ENCODE measurements at regions not wholly inside any gene's neighbourhood (a gene's known extent, or its start where the extent isn't known, plus 50 kb on each side); places are given as distances from the start of the nearest gene placed in this dataset.

- TF ChIP-seq POLR2A (IDR thresholded peaks at IDR 0.05; ENCODE audit: low read length) = no peak
- no peak for TF ChIP-seq GATA1 (IDR thresholded peaks at IDR 0.05; ENCODE audit: low read depth, low read length)
These were observed 361.3 kb upstream of the LYPLAL1 start for GRCh38 chr1:218812360-218812759.
